Middle frontal gyrus (tissue), 1 donor: ENCODE measurements at regions not wholly inside any gene's neighbourhood (a gene's known extent, or its start where the extent isn't known, plus 50 kb on each side); places are given as distances from the start of the nearest gene placed in this dataset.
"Not testable (repeated sequence)": the region's sequence is repeated elsewhere in the genome, so short reads cannot be mapped to it uniquely, and the experiment has no call there.

Experiments
- DNase-seq: peaks from one replicate; pipeline ENCODE4 v3.0.0-alpha.2; 2015; ENCODE audit warnings: low spot score; ENCODE audit errors: extremely low spot score

- DNase-seq = no peak
These were observed 123.3 kb upstream of the ZCCHC13 start for GRCh38 chrX:74180716-74181115.

GRCh38 chrX:74179990-74180389 is 124.0 kb upstream of the ZCCHC13 start:
- DNase-seq = no peak

- DNase-seq = no peak
These were observed 124.5 kb upstream of the ZCCHC13 start for GRCh38 chrX:74179499-74179898.

DNA sequence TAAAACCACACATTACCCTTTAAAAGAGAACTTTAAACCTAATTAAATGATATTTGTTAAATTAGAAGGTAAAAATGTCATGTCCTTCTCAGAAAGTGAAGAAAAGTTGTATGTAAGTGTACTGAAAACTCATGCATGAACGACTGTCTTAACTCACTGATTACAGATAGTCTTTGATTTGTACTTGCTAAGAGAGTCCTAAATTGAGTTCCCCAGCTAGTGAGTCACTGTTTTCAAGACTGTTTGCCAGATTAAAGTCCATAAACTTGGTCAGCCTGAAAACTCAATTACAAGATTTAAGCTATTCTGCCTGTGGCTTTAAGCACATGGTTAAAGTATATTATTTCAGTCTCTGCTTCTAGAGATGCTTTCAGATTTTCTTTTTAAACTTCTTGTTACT is 124.9 kb upstream of the ZCCHC13 start:
- no peak for DNase-seq

GRCh38 chrX:74178536-74178935 is 125.4 kb upstream of the ZCCHC13 start:
- DNase-seq = no peak

GRCh38 chrX:74171465-74171864 is 132.5 kb upstream of the ZCCHC13 start:
- DNase-seq = no peak

- no peak for DNase-seq
These were observed 141.8 kb upstream of the ZCCHC13 start for GRCh38 chrX:74162199-74162598.

- no peak for DNase-seq
These were observed 143.2 kb upstream of the ZCCHC13 start for GRCh38 chrX:74160816-74161215.

DNA sequence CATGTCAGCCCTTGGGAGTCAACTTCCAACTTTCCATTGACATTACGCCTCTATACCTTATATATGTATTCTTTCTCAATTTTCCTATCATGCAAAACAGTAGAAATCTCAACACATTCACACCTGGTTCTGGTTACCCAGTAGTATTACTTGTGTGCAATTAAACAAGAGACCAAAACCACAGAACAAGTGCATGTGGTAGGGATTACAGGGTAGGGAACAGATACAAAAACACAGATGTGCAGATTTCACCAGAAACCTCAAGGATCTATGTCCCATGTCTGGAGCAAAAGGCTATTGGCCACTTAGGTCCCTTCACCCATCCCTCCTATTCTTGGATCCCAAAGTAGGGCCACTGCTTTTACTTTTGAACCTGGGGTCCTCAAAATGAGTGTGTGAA is 143.6 kb upstream of the ZCCHC13 start:
- no peak for DNase-seq

GRCh38 chrX:74147439-74147838 is 156.5 kb upstream of the ZCCHC13 start:
- no peak for DNase-seq

DNA sequence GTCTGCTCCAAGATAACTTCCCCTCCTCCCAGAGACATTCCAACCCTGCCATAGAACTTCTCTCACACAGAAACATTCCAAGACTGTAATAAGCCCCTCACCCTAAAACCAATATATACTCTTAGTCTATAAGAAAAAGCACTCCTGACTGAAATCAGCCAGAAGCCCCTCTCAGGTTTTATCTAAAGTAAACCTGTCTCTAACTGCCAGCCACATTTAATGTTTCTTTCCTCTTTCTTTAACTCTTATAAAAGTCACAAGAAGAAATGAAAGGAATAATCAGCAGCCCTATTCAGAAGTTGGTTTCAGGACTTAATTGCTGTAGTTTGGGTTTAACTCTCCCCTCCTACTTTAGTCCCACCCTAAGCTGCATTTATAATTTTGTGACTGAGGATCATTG is 165.0 kb upstream of the ZCCHC13 start:
- DNase-seq = no peak

DNA sequence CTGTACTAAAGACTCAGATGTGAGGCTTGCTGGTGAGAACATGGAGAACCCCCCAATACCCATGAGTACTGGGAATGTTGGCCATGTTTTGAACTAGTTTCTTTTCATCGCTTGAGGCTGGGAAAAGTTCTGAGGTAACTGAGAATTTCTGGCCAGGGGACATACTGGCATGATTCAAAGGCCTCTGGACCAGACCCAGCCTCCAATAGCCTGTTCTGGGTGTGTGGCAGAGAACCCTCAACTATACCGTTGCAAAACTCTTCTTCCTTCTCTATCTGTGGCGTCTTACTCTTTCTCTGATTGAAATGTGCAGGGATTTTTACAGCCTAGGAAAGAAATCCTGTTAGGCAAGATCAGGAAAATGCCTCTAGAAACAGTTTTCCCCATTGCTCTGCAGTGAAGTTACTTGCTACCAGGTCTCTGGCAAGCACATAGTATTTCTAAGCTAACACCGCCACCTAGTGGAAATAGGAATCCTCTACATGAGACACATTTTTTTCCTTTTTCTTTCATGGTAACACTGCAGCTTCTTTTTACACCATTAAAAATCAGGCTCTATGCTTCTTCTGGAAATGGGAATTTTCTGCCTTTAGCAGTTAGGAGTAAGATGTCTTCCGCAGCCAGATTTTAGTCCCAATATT is 170.7 kb upstream of the ZCCHC13 start:
- DNase-seq = peak; percentile 13

GRCh38 chrX:74132280-74132679 is 171.7 kb upstream of the ZCCHC13 start:
- no peak for DNase-seq

DNA sequence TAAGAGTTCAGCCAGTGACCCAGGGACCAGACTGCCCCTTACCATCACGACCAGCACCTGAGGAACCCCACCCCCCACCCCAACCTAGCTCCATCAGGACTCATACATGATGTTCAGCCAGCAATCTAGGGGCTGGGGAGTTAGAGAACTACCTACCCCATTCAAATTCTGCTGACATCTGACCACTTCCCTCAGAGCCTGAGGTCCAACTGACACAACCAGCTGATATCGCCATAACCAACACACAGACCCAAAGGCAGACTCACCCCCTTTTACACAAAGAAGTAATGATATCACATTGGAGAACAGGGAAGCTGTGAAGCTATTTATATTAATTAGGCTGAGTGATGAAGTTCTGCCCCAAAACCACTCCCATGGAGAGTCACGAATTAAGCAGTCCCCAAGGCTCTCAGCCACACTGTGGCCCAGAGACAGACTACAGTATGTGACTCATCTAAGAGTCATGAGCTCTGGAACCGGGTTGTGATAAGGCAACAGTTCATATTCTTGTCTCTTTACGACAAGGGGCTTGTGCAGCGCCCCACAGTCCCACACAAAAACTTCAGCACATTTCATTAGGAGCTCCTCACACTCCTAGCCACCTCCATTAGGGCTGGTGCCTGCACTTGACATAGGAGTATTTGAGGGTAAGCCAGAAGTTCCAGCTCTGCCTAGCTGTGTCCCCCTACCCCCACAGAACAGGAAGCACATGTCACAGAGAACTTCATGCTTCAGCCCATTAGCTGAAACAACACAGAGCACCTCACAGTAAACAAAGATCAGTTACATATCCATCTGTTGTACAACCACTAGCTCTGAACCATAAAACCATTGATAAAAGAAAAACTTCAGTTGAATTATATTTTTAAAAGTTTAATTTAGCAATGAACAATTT is 184.7 kb upstream of the ZCCHC13 start:
- DNase-seq = no peak

DNA sequence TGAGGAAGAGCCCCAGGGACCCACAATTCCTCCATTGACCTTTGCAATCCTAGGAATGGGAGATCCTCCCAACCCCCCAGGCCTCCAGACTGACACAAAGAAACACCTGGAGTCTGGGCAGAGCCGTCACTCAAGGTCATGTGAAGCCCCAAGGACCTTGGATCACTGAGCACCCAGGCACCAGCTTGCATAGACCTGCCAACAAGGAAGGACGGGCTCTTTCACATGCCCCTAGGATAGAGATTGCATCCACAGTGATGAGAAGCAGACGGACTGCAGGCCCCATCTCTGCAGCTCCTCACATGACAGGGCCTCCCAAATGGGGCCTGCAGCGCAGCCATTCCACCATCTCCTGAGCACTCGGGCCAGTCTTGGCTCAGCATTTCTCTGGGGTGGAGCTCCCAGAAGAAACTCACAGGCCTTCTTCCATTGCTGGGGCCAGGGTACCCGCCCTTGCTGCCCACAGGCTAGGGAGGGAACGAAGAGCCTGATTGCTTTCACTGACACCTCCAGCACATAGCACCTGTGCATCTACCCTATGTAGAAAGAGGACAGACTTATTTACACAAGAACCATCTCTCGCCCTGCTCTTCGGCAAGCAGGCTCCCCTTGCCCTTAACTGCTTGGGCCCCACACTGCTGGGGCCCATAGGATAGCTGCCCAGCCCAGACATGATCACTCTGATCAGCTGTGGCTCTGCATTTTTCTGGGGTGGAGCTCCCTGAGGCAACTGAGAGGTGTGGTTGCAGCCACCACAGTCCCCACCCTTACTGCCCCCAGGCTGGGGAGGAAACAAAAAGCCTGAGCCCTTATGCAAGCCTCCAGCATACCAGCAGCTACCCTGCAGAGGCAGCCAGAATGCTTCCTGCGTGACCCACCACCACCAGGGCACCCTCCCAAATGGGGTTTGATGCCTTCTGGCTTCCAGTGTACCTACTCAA is 185.7 kb upstream of the ZCCHC13 start:
- DNase-seq = no peak

- no peak for DNase-seq
These were observed 192.7 kb upstream of the ZCCHC13 start for GRCh38 chrX:74111245-74111644.

DNA sequence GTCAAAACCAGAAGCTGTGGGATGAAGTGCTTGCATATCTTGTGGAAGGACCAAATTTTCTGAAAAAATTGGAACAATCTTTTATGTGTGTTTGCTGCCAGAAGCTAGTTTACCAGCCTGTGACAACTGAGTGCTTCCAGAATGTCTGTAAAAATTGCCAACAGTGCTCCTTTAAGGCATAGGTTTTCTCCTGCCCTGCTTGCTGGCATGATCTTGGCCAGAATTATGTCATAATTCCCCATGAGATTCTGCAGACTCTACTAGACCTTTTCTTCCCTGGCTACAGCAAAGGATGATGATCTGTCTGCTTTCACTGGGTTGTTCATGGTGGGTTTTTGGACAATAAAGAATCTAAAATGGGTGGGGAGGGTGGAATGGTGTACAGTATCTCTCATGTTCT is 196.3 kb upstream of the ZCCHC13 start:
- DNase-seq = no peak

GRCh38 chrX:74104356-74105015 is 199.5 kb upstream of the ZCCHC13 start:
- no peak for DNase-seq

GRCh38 chrX:74098407-74098806 is 205.6 kb upstream of the ZCCHC13 start:
- not testable (repeated sequence) for DNase-seq

- no peak for DNase-seq
These were observed 213.9 kb upstream of the ZCCHC13 start for GRCh38 chrX:74090049-74090448.

- no peak for DNase-seq
These were observed 218.2 kb upstream of the ZCCHC13 start for GRCh38 chrX:74085642-74086236.
